ENCODE measurements at regions not wholly inside any gene's neighbourhood (a gene's known extent, or its start where the extent isn't known, plus 50 kb on each side); places are given as distances from the start of the nearest gene placed in this dataset.

GRCh38 chr6:56708810-56709597 is 66.3 kb upstream of the DST start:
- DNase-seq = peak; percentile 62

GRCh38 chr6:56706981-56707726 is 64.5 kb upstream of the DST start:
- DNase-seq = no peak

DNA sequence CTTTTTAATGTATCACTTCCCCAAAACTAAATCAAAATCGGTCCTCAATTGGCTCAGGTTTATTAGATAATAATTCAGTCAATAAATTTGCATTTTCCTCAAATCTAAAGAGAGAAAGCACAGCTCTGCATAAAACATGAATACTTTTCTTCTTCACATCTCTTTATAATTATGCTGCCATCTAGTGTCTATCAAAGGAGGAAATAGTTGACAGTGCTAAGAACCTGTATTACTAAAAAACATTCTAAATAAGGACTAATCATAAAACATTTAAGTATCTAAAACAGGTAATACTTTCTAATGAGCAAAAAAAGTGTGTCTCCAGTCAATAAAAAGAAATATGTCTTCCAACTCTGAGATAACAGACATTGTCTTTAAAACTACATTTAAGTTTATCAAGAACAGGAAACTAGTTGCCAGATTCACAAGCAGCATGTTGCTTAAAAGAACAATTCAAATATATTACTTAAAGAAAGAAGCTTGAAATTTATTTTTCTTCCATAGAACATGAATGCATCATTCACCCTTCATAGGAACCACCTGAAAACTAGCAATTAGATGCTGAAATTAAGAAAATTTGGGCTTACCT is 56.5 kb upstream of the DST start:
- peak; percentile 70 for DNase-seq

DNA sequence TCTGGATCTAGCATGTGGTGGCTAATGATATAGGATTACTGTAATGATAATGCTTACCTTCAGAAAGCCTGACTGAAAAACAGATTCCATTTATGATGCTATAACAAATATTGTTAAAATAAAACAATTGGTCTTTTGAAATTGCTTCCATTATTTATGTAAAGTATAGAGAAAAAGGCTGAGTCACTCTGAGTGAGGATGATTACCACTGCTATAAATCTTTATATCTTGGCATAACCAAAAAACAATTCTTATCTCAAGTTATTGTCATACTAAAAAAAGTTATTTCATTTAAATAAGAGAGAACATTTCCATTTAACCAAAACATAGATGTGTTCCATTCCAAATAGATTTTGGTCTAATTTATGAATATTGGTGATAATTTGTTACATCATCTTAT is 53.0 kb upstream of the DST start:
- no peak for DNase-seq

DNA sequence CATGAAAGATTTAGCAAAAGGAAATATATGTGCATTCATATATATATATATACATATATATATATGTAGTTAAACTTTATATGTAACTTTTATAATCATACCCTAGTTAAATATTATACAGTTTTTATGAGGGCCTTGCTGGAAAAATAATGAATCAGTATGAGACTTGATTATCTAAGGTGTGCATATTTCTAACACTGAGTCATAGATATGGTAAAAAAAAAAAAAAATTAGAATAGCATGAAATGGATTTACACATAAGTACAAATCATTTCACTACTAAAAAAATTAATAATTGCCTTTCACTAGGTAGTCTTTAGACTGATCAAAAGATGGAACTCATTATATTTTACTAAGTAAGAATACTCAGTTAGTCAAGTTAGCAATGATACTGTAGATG is 51.3 kb upstream of the DST start:
- no peak for DNase-seq

DNA sequence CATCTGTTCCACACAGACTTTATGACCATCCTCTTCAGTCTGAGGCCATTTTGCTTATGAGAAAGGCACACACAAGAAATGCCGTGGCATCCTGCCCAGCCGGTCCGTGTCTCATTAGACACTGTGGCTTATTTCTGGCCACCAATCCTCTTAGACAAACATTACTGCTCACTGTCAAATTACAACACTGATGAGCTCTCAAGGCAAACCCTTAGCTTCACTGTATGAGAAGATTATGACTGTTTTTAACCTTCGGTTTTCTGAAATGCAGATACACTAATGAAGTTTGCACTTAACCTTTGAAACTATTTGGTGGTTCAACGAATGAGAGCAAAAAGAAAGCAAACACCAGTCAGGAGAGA is 50.5 kb upstream of the DST start:
- DNase-seq = no peak

- DNase-seq = no peak
These were observed 50.0 kb upstream of the DST start for GRCh38 chr6:56692523-56693245.

Measured in NCI-H748 treated with DMSO at 0.1 percent for 48 hours (cell line).